GM23248 (cell line): ENCODE measurements at regions not wholly inside any gene's neighbourhood (a gene's known extent, or its start where the extent isn't known, plus 50 kb on each side); places are given as distances from the start of the nearest gene placed in this dataset.

ENCODE experiments used
- EZH2 ChIP-seq: fragments of 200-600 bp; sonication (generic); IDR thresholded peaks from 2 replicates; pipeline ENCODE4 v1.6.1; 2018; ENCODE audit warnings: antibody characterized with exemption, mild to moderate bottlenecking; ENCODE audit not compliant: insufficient read depth, poor library complexity, severe bottlenecking
- EZH2phosphoT487 ChIP-seq: fragments of 200-600 bp; sonication (generic); IDR thresholded peaks from 2 replicates; pipeline ENCODE4 v1.6.1; 2018; ENCODE audit warnings: antibody characterized with exemption, moderate library complexity, mild to moderate bottlenecking, low read depth; ENCODE audit not compliant: insufficient read depth

DNA sequence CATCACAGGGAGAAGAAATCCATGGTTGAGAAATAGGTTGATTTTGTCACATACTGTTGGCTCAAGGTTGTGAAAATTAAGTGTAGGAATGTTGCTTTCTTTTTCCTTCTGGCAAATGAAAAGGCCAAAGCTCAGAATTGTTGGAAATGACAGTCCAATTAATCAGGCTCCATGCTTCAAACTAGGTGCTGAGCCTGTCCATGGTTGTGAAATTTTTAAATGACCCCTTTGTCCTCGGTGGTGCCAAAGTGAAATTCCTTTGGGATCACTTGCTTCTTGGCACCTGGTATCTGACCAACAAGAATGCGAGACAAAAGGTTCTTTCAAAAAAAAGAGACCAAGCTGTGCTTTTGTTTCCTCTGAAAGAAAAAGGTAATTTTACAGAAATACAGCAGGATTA lies 451.9 kb downstream of the ETS1 start:
- TF ChIP-seq EZH2phosphoT487 (no peak), EZH2 (no peak)
